D341Med (cell line): ENCODE measurements at regions not wholly inside any gene's neighbourhood (a gene's known extent, or its start where the extent isn't known, plus 50 kb on each side); places are given as distances from the start of the nearest gene placed in this dataset.
"Not testable (repeated sequence)": the region's sequence is repeated elsewhere in the genome, so short reads cannot be mapped to it uniquely, and the experiment has no call there.

Experiments
- DNase-seq: peaks from one replicate; pipeline ENCODE4 v3.0.0; 2012; ENCODE audit warnings: low spot score

GRCh38 chr12:23084236-23084995 is 459.4 kb downstream of the ETNK1 start:
- DNase-seq, result no peak

GRCh38 chr12:23088594-23088993 is 463.6 kb downstream of the ETNK1 start:
- DNase-seq, result no peak

GRCh38 chr12:23093488-23093887 is 468.5 kb downstream of the ETNK1 start:
- no peak for DNase-seq

GRCh38 chr12:23096321-23096720 is 471.4 kb downstream of the ETNK1 start:
- DNase-seq, result no peak

- no peak for DNase-seq
Observed at GRCh38 chr12:23098110-23098509, 473.1 kb downstream of the ETNK1 start.

GRCh38 chr12:23098517-23098916 is 473.5 kb downstream of the ETNK1 start:
- DNase-seq, result no peak

- no peak for DNase-seq
Observed at GRCh38 chr12:23099104-23099503, 474.1 kb downstream of the ETNK1 start.

- DNase-seq, result no peak
Observed at GRCh38 chr12:23099604-23100003, 474.6 kb downstream of the ETNK1 start.

GRCh38 chr12:23108957-23109356 is 484.0 kb downstream of the ETNK1 start:
- DNase-seq, result no peak

- DNase-seq, result no peak
Observed at GRCh38 chr12:23113781-23114180, 488.8 kb downstream of the ETNK1 start.

GRCh38 chr12:23115984-23116383 is 491.0 kb downstream of the ETNK1 start:
- no peak for DNase-seq

- DNase-seq, result no peak
Observed at GRCh38 chr12:23126794-23127193, 501.8 kb downstream of the ETNK1 start.

- DNase-seq, result no peak
Observed at GRCh38 chr12:23127701-23128100, 502.7 kb downstream of the ETNK1 start.

- DNase-seq, result no peak
Observed at GRCh38 chr12:23128462-23128861, 503.5 kb downstream of the ETNK1 start.

GRCh38 chr12:23132357-23132756 is 507.4 kb downstream of the ETNK1 start:
- no peak for DNase-seq

- DNase-seq, result no peak
Observed at GRCh38 chr12:23133471-23133870, 508.5 kb downstream of the ETNK1 start.

- no peak for DNase-seq
Observed at GRCh38 chr12:23139026-23139425, 514.1 kb downstream of the ETNK1 start.

GRCh38 chr12:23140710-23141109 is 515.7 kb downstream of the ETNK1 start:
- no peak for DNase-seq

- DNase-seq, result no peak
Observed at GRCh38 chr12:23141335-23141734, 516.4 kb downstream of the ETNK1 start.

GRCh38 chr12:23146070-23146469 is 521.1 kb downstream of the ETNK1 start:
- not testable (repeated sequence) for DNase-seq

GRCh38 chr12:23168459-23168858 is 543.5 kb downstream of the ETNK1 start:
- no peak for DNase-seq

GRCh38 chr12:23169012-23169695 is 544.2 kb downstream of the ETNK1 start:
- no peak for DNase-seq

GRCh38 chr12:23169696-23170013 is 544.7 kb downstream of the ETNK1 start:
- no peak for DNase-seq

- DNase-seq, result no peak
Observed at GRCh38 chr12:23174917-23175316, 549.9 kb downstream of the ETNK1 start.
